A549 (cell line): ENCODE measurements at regions not wholly inside any gene's neighbourhood (a gene's known extent, or its start where the extent isn't known, plus 50 kb on each side); places are given as distances from the start of the nearest gene placed in this dataset.

Source experiments
- BHLHE40 ChIP-seq: IDR thresholded peaks from 2 replicates; pipeline ENCODE4 v1.6.1; 2012; ENCODE audit warnings: low read depth, low read length, inconsistent platforms
- CHD2 ChIP-seq: fragments of 150-350 bp; IDR thresholded peaks from 2 replicates; pipeline ENCODE4 v1.6.1; 2014; ENCODE audit warnings: low read length; ENCODE audit not compliant: partially characterized antibody
- HOXA7 ChIP-seq: fragments of 250-450 bp; sonication (Bioruptor Pico); IDR thresholded peaks from 2 replicates; pipeline ENCODE4 v1.5.0; 2020; ENCODE audit warnings: mild to moderate bottlenecking, moderate library complexity
- JUN ChIP-seq, 2 experiments: fragments of >200 bp; sonication (Bioruptor Twin); formaldehyde crosslinking; IDR thresholded peaks; 2 replicates in 1 of 2; 3 replicates in 1 of 2; pipeline ENCODE4 v1.6.1; 2016 to 2017
- PHF8 ChIP-seq: fragments of 200-600 bp; sonication (generic); IDR thresholded peaks from 2 replicates; pipeline ENCODE4 v1.6.1; 2016; ENCODE audit warnings: low read depth, mild to moderate bottlenecking, antibody characterized with exemption, moderate library complexity, borderline replicate concordance
- POLR2A ChIP-seq: IDR thresholded peaks from 2 replicates; pipeline ENCODE4 v1.6.1; 2012; ENCODE audit warnings: mild to moderate bottlenecking, low read length
- RAD21 ChIP-seq, 2 experiments: fragments of >200 bp in 1 of 2; sonication (Bioruptor Twin) in 1 of 2; formaldehyde crosslinking in 1 of 2; IDR thresholded peaks in 1 of 2; conservative IDR thresholded peaks in 1 of 2; 2 replicates in 1 of 2; 3 replicates in 1 of 2; pipeline ENCODE4 v1.6.1; 2012 to 2018; ENCODE audit warnings: inconsistent platforms in 1 of 2
- TF ChIP-seq, protein P1 (sequence below): fragments of >200 bp; sonication (Bioruptor Twin); formaldehyde crosslinking; IDR thresholded peaks from 3 replicates; pipeline ENCODE4 v1.5.1; 2016
- TF ChIP-seq, protein P2 (sequence below): IDR thresholded peaks from 2 replicates; pipeline ENCODE4 v1.6.1; 2012
- TF ChIP-seq, protein P3 (sequence below): fragments of 200-600 bp; sonication (generic); IDR thresholded peaks from 2 replicates; pipeline ENCODE4 v1.6.1; 2016; ENCODE audit warnings: antibody characterized with exemption, mild to moderate bottlenecking, moderate library complexity

DNA sequence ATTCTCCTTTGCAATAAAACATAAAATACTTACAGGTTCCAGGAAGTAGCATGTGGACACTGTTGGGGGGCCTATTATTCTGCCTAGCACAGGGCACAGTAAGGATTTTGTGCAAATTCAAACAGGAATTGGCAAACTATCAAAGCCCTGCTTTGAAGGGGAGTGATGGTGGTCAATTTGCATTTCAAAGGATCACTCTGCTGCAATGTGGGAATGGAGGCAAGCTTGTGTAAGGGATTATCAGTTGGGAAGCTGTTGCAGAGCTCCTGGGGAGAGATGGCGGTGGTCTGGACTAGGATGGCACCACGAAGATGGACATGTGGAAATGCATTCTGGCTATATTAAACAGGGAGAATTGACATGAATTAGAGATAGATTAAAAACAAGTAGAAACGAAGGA, 990.7 kb upstream of the RBFOX1 start:
- TF ChIP-seq, protein P1, sequence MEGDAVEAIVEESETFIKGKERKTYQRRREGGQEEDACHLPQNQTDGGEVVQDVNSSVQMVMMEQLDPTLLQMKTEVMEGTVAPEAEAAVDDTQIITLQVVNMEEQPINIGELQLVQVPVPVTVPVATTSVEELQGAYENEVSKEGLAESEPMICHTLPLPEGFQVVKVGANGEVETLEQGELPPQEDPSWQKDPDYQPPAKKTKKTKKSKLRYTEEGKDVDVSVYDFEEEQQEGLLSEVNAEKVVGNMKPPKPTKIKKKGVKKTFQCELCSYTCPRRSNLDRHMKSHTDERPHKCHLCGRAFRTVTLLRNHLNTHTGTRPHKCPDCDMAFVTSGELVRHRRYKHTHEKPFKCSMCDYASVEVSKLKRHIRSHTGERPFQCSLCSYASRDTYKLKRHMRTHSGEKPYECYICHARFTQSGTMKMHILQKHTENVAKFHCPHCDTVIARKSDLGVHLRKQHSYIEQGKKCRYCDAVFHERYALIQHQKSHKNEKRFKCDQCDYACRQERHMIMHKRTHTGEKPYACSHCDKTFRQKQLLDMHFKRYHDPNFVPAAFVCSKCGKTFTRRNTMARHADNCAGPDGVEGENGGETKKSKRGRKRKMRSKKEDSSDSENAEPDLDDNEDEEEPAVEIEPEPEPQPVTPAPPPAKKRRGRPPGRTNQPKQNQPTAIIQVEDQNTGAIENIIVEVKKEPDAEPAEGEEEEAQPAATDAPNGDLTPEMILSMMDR = no peak
- TF ChIP-seq, protein P2, sequence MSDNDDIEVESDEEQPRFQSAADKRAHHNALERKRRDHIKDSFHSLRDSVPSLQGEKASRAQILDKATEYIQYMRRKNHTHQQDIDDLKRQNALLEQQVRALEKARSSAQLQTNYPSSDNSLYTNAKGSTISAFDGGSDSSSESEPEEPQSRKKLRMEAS = no peak
- no peak for TF ChIP-seq POLR2A
- no peak for TF ChIP-seq CHD2
- no peak for TF ChIP-seq PHF8
- TF ChIP-seq, protein P3, sequence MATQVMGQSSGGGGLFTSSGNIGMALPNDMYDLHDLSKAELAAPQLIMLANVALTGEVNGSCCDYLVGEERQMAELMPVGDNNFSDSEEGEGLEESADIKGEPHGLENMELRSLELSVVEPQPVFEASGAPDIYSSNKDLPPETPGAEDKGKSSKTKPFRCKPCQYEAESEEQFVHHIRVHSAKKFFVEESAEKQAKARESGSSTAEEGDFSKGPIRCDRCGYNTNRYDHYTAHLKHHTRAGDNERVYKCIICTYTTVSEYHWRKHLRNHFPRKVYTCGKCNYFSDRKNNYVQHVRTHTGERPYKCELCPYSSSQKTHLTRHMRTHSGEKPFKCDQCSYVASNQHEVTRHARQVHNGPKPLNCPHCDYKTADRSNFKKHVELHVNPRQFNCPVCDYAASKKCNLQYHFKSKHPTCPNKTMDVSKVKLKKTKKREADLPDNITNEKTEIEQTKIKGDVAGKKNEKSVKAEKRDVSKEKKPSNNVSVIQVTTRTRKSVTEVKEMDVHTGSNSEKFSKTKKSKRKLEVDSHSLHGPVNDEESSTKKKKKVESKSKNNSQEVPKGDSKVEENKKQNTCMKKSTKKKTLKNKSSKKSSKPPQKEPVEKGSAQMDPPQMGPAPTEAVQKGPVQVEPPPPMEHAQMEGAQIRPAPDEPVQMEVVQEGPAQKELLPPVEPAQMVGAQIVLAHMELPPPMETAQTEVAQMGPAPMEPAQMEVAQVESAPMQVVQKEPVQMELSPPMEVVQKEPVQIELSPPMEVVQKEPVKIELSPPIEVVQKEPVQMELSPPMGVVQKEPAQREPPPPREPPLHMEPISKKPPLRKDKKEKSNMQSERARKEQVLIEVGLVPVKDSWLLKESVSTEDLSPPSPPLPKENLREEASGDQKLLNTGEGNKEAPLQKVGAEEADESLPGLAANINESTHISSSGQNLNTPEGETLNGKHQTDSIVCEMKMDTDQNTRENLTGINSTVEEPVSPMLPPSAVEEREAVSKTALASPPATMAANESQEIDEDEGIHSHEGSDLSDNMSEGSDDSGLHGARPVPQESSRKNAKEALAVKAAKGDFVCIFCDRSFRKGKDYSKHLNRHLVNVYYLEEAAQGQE = no peak
- TF ChIP-seq BHLHE40 = no peak
- no peak for TF ChIP-seq HOXA7
- TF ChIP-seq JUN (IDR thresholded peaks at IDR 0.05) = no peak
- no peak for TF ChIP-seq RAD21 (conservative IDR thresholded peaks at IDR 0.05 in 1 of 2, IDR thresholded peaks at IDR 0.05 in 1 of 2)
